ENCODE measurements at regions not wholly inside any gene's neighbourhood (a gene's known extent, or its start where the extent isn't known, plus 50 kb on each side); places are given as distances from the start of the nearest gene placed in this dataset.

DNA sequence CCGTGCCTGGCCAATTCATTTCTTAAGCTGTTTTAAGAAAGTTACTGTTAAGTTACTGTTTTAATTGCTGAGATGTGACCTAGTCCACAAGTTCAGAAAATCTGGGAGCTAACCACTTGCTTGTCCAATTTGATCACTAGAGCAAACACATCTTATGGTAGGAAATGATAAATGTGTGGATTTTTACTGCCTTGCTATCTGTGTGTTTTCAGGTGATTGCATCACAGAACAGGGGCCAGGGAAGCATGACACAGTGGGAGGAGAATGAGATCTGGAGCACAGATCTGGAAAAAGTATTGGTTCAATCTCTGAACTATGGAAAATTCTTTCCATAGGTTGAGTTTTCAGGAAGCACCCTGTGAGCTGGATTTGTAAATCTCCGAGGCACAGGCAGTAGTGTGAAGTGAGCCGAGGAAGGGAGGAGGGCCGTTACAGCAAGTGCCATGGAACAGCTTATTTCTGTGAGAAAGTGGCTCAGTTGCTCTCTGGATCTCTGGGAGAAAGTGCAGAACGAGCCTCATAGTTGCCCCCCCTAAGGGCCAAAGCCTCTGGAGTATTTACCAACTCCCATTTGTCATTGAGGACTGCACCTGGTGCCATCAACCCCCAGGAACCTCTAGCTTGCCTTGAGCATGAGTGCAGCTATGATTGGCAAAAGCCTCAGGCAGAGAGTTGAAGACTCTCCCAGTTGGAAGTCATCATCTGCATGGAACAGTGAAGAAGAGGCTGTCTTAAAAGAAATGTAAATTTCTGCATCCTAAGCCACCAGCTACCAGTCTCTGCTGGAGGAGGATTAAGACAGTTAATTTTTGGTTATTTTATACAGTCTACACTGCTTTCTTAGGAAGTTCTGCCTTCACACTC is 161.8 kb upstream of the CLINT1 start:
- TF ChIP-seq, protein P1, sequence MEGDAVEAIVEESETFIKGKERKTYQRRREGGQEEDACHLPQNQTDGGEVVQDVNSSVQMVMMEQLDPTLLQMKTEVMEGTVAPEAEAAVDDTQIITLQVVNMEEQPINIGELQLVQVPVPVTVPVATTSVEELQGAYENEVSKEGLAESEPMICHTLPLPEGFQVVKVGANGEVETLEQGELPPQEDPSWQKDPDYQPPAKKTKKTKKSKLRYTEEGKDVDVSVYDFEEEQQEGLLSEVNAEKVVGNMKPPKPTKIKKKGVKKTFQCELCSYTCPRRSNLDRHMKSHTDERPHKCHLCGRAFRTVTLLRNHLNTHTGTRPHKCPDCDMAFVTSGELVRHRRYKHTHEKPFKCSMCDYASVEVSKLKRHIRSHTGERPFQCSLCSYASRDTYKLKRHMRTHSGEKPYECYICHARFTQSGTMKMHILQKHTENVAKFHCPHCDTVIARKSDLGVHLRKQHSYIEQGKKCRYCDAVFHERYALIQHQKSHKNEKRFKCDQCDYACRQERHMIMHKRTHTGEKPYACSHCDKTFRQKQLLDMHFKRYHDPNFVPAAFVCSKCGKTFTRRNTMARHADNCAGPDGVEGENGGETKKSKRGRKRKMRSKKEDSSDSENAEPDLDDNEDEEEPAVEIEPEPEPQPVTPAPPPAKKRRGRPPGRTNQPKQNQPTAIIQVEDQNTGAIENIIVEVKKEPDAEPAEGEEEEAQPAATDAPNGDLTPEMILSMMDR (IDR thresholded peaks at IDR 0.05; ENCODE audit: low read length), result no peak
- no peak for TF ChIP-seq EZH2 (optimal IDR thresholded peaks at IDR 0.05; ENCODE audit: low read depth, low read length)
- TF ChIP-seq EZH2phosphoT487 (IDR thresholded peaks at IDR 0.05; ENCODE audit: low read length), result no peak

Data from MM.1S (cell line).